ENCODE measurements at regions not wholly inside any gene's neighbourhood (a gene's known extent, or its start where the extent isn't known, plus 50 kb on each side); places are given as distances from the start of the nearest gene placed in this dataset.

DNA sequence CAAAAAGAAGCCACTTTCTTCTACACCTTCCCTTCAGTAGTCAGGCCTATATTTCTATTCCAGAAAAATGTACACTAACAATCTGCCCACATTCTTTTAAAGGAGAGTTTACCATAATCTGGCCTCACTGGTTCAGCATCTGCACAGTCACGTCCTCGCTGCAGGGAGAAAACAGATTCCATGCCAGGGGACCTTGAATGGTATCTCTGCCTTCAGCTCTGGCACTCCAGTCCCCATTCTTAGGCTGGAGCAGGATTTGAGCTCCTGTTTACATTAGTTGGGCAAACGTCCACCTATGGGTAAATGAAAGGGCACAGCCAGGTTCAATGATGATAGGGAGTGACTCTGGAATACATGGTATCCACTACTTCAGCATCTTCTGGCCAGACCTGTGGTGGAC is 371.0 kb upstream of the MTPN start:
- TF ChIP-seq, protein P1, sequence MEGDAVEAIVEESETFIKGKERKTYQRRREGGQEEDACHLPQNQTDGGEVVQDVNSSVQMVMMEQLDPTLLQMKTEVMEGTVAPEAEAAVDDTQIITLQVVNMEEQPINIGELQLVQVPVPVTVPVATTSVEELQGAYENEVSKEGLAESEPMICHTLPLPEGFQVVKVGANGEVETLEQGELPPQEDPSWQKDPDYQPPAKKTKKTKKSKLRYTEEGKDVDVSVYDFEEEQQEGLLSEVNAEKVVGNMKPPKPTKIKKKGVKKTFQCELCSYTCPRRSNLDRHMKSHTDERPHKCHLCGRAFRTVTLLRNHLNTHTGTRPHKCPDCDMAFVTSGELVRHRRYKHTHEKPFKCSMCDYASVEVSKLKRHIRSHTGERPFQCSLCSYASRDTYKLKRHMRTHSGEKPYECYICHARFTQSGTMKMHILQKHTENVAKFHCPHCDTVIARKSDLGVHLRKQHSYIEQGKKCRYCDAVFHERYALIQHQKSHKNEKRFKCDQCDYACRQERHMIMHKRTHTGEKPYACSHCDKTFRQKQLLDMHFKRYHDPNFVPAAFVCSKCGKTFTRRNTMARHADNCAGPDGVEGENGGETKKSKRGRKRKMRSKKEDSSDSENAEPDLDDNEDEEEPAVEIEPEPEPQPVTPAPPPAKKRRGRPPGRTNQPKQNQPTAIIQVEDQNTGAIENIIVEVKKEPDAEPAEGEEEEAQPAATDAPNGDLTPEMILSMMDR (IDR thresholded peaks at IDR 0.05) = no peak
- TF ChIP-seq EP300 (IDR thresholded peaks at IDR 0.05) (no peak), POLR2A (IDR thresholded peaks at IDR 0.05) (no peak), POLR2AphosphoS5 (IDR thresholded peaks at IDR 0.05) (no peak)
- WGBS, 2 donors = 56 to 81% methylated on average over 3 of the region's 3 CpGs
- no peaks in the 10 kb centered on the region for H3K36me3 ChIP-seq

DNA sequence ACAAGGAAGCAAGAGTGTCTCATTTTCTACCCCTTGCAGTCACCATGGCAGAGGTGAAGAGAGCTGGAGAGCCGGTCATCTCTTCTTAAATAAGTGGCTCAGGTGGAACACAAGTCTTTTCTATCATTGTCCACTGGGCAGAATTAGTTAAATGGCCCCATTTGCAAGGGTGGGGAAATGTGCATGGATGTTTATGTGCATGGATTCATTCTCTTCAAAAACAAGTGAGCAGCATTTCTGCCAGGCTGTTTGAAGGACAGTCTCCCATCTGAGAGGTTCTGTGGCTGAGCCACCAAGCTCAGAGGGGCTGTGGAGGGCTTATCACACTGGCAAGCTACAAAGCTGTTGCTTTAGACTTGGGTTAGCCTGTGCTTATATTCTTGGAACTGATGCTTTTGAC is 370.3 kb upstream of the MTPN start:
- Histone ChIP-seq H3K4me3 (no peak overlapping the region), H3K27ac (no peak overlapping the region), H3K9me3 (no peaks in the 10 kb centered on the region), H3K36me3 (no peaks in the 10 kb centered on the region), H3K27me3 (no peaks in the 10 kb centered on the region), H3K4me1 (no peaks in the 10 kb centered on the region)
- WGBS, 2 donors = 80 to 88% methylated on average over 1 of the region's 1 CpG
- no peak for ATAC-seq (ENCODE audit: low FRiP score in 2 of 2)
- DNase-seq = no peak
- TF ChIP-seq EP300 (IDR thresholded peaks at IDR 0.05) (no peak), POLR2A (IDR thresholded peaks at IDR 0.05) (no peak), POLR2AphosphoS5 (IDR thresholded peaks at IDR 0.05) (no peak)
- TF ChIP-seq, protein P1 (IDR thresholded peaks at IDR 0.05) = no peak

More for the DNA sequence above, 371.0 kb upstream of the MTPN start:
- Histone ChIP-seq H3K4me1 (no peaks in the 10 kb centered on the region), H3K27ac (no peak overlapping the region), H3K4me3 (no peak overlapping the region), H3K9me3 (no peaks in the 10 kb centered on the region), H3K27me3 (no peaks in the 10 kb centered on the region)
- DNase-seq (no peak), ATAC-seq (ENCODE audit: low FRiP score in 2 of 2) (no peak)

DNA sequence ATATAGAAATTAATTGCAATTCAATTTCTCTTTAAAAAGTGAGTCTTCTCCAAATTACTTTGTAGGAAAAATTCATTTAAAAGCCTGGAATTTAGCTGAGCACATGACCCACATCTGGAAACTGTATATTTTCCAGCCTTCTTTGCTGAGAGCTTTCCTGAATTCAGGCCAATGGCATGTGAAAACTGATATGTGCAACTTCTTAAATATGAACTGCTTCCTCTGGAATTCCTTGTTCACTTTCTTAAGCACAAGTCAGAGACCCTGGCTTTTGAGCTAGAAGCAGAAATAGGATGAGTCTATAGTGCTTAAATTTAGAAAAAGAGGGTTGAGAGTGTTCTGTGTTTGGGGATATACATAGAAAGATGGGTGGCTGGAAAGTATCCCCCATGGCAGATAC is 365.1 kb upstream of the MTPN start:
- TF ChIP-seq, protein P1 (IDR thresholded peaks at IDR 0.05) = no peak
- TF ChIP-seq POLR2AphosphoS5 (IDR thresholded peaks at IDR 0.05) (no peak), EP300 (IDR thresholded peaks at IDR 0.05) (no peak), POLR2A (IDR thresholded peaks at IDR 0.05) (no peak)
- no peak for ATAC-seq (ENCODE audit: low FRiP score in 2 of 2)
- no peak for DNase-seq

DNA sequence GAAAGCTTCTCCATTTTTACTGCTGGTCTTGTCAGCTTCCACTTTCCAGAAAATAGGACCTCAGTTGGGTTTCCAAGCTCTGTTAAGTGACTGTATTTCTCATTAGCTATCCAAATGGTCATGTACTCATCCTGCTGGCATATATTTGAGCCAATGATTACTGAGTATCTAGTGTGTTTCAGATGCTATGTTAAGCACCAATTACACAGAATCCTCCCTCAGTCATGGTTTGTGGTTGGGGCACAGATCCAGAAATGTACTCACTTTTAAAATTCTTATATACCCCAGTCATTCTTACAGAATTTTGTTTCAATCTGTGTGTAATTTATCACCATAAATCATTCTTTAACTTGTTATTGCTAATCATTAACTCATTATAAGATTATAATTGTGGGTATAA is 362.3 kb upstream of the MTPN start:
- Histone ChIP-seq H3K27me3 (no peaks in the 10 kb centered on the region), H3K36me3 (no peaks in the 10 kb centered on the region), H3K9me3 (no peaks in the 10 kb centered on the region), H3K27ac (no peak overlapping the region), H3K4me3 (no peak overlapping the region), H3K4me1 (no peaks in the 10 kb centered on the region)
- ATAC-seq (ENCODE audit: low FRiP score in 2 of 2) (no peak), DNase-seq (no peak)
- TF ChIP-seq, protein P1 (IDR thresholded peaks at IDR 0.05) = no peak
- TF ChIP-seq POLR2A (IDR thresholded peaks at IDR 0.05) (no peak), EP300 (IDR thresholded peaks at IDR 0.05) (no peak), POLR2AphosphoS5 (IDR thresholded peaks at IDR 0.05) (no peak)

More for the DNA sequence above, 365.1 kb upstream of the MTPN start:
- Histone ChIP-seq H3K9me3 (no peaks in the 10 kb centered on the region), H3K27ac (no peak overlapping the region), H3K27me3 (no peaks in the 10 kb centered on the region), H3K4me3 (no peak overlapping the region), H3K36me3 (no peaks in the 10 kb centered on the region), H3K4me1 (no peaks in the 10 kb centered on the region)

DNA sequence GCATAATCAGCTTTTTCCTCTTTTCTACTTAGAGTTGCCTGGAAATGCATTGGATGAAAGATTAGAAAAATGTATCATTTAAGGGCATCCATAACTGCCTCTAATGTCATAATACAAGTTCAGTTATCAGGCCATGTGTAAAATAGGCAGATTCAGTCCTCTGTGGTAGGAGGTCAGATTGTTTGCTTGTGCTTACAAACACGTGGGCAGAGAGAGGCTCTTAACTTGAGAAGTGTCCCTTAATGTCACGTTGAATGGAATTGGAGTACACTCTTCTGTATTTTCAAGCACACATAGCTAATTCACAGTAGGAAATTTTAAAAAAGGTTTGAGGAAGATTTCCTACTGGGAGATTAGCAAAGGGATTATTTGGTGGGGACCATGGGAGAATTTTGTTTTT is 359.8 kb upstream of the MTPN start:
- H3K4me1 ChIP-seq = no peaks in the 10 kb centered on the region
- H3K4me3 ChIP-seq = no peak overlapping the region
- ATAC-seq (ENCODE audit: low FRiP score in 2 of 2) = no peak
- H3K27me3 ChIP-seq = no peaks in the 10 kb centered on the region
- no peak overlapping the region for H3K27ac ChIP-seq
- H3K36me3 ChIP-seq = no peaks in the 10 kb centered on the region
- TF ChIP-seq POLR2AphosphoS5 (IDR thresholded peaks at IDR 0.05) = no peak
- no peak for TF ChIP-seq EP300 (IDR thresholded peaks at IDR 0.05)
- TF ChIP-seq, protein P1 (IDR thresholded peaks at IDR 0.05) = no peak
- TF ChIP-seq POLR2A (IDR thresholded peaks at IDR 0.05) = no peak
- 36 to 47% methylated on average over 2 of the region's 2 CpGs for WGBS, 2 donors
- H3K9me3 ChIP-seq = no peaks in the 10 kb centered on the region
- DNase-seq = no peak

Measured in upper lobe of left lung (tissue), 6 donors.